22Rv1 (cell line): ENCODE measurements at regions not wholly inside any gene's neighbourhood (a gene's known extent, or its start where the extent isn't known, plus 50 kb on each side); places are given as distances from the start of the nearest gene placed in this dataset.

Experiments
- ZFX ChIP-seq: fragments of 450-650 bp; IDR thresholded peaks from 2 replicates; pipeline ENCODE4 v1.6.1; 2017; ENCODE audit warnings: antibody characterized with exemption, borderline replicate concordance
- TF ChIP-seq, protein P1 (sequence below): fragments of 450-650 bp; IDR thresholded peaks from 2 replicates; pipeline ENCODE4 v1.5.1; 2017; ENCODE audit warnings: mild to moderate bottlenecking

DNA sequence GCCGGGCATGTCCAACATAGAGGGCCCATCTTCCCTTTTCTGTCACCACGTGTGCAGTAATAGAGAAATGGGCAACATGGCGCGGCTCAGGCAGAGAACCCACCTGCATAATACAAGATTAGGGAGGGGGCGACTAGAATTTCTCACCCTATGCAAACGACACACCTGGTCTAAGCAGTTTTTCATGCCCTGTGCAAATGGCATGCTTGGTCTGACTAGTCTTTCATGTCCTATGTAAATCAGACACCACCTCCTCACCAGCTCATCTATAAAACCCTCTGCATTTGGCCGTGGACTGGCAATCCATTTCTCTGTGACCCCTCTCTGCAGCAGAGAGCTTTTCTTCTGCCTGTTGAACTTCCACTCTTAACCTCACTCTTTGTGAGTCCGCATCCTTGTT is 180.2 kb upstream of the PZP start:
- TF ChIP-seq, protein P1, sequence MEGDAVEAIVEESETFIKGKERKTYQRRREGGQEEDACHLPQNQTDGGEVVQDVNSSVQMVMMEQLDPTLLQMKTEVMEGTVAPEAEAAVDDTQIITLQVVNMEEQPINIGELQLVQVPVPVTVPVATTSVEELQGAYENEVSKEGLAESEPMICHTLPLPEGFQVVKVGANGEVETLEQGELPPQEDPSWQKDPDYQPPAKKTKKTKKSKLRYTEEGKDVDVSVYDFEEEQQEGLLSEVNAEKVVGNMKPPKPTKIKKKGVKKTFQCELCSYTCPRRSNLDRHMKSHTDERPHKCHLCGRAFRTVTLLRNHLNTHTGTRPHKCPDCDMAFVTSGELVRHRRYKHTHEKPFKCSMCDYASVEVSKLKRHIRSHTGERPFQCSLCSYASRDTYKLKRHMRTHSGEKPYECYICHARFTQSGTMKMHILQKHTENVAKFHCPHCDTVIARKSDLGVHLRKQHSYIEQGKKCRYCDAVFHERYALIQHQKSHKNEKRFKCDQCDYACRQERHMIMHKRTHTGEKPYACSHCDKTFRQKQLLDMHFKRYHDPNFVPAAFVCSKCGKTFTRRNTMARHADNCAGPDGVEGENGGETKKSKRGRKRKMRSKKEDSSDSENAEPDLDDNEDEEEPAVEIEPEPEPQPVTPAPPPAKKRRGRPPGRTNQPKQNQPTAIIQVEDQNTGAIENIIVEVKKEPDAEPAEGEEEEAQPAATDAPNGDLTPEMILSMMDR, result no peak
- no peak for TF ChIP-seq ZFX
